ENCODE measurements at regions not wholly inside any gene's neighbourhood (a gene's known extent, or its start where the extent isn't known, plus 50 kb on each side); places are given as distances from the start of the nearest gene placed in this dataset.

- Histone ChIP-seq H3K4me1 (no peaks in the 10 kb centered on the region), H3K36me3 (no peaks in the 10 kb centered on the region), H3K4me3 (no peak overlapping the region), H3K9me3 (no peaks in the 10 kb centered on the region), H3K27me3 (no peaks in the 10 kb centered on the region), H3K27ac (peak overlapping the region in 1 of 4 donors; percentile 16)
- DNase-seq (ENCODE audit: low spot score in 2 of 2) = no peak
- 81 to 85% methylated on average over 3 of the region's 3 CpGs for WGBS, 2 donors
- TF ChIP-seq EP300 (IDR thresholded peaks at IDR 0.05) (no peak), POLR2A (IDR thresholded peaks at IDR 0.05) (no peak), CTCF (IDR thresholded peaks at IDR 0.05) (no peak)
These were observed 109.8 kb downstream of the RAB11FIP2 start for GRCh38 chr10:117936976-117937375.

GRCh38 chr10:117938104-117938503 lies 108.6 kb downstream of the RAB11FIP2 start:
- no peak for DNase-seq (ENCODE audit: low spot score in 2 of 2)
- Histone ChIP-seq H3K27ac (no peak overlapping the region), H3K4me1 (no peaks in the 10 kb centered on the region), H3K27me3 (no peaks in the 10 kb centered on the region), H3K36me3 (no peaks in the 10 kb centered on the region), H3K9me3 (no peaks in the 10 kb centered on the region), H3K4me3 (no peak overlapping the region)
- WGBS, 2 donors = 86 to 90% methylated on average over 4 of the region's 4 CpGs
- TF ChIP-seq POLR2A (IDR thresholded peaks at IDR 0.05) (no peak), EP300 (IDR thresholded peaks at IDR 0.05) (no peak), CTCF (IDR thresholded peaks at IDR 0.05) (no peak)

- Histone ChIP-seq H3K4me3 (no peak overlapping the region), H3K36me3 (no peaks in the 10 kb centered on the region), H3K27me3 (no peaks in the 10 kb centered on the region), H3K27ac (no peak overlapping the region), H3K4me1 (no peaks in the 10 kb centered on the region), H3K9me3 (no peaks in the 10 kb centered on the region)
- 51 to 55% methylated on average over 4 of the region's 4 CpGs for WGBS, 2 donors
- no peak for TF ChIP-seq POLR2A (IDR thresholded peaks at IDR 0.05)
- TF ChIP-seq CTCF (IDR thresholded peaks at IDR 0.05) = no peak
- no peak for DNase-seq (ENCODE audit: low spot score in 2 of 2)
These were observed 104.5 kb downstream of the RAB11FIP2 start for GRCh38 chr10:117942226-117942625.

- H3K9me3 ChIP-seq = no peaks in the 10 kb centered on the region
- no peak for TF ChIP-seq POLR2A (IDR thresholded peaks at IDR 0.05)
- no peak for TF ChIP-seq EP300 (IDR thresholded peaks at IDR 0.05)
- H3K27me3 ChIP-seq = no peaks in the 10 kb centered on the region
- H3K4me1 ChIP-seq = no peaks in the 10 kb centered on the region
- no peak overlapping the region for H3K27ac ChIP-seq
- no peak for DNase-seq (ENCODE audit: low spot score in 2 of 2)
- H3K4me3 ChIP-seq = no peak overlapping the region
- 61 to 64% methylated on average over 2 of the region's 2 CpGs for WGBS, 2 donors
- H3K36me3 ChIP-seq = no peaks in the 10 kb centered on the region
These were observed 101.9 kb downstream of the RAB11FIP2 start for GRCh38 chr10:117944676-117945447.

GRCh38 chr10:117945651-117946050 lies 101.1 kb downstream of the RAB11FIP2 start:
- Histone ChIP-seq H3K4me1 (no peaks in the 10 kb centered on the region), H3K36me3 (no peaks in the 10 kb centered on the region), H3K4me3 (no peak overlapping the region), H3K9me3 (no peaks in the 10 kb centered on the region), H3K27ac (no peak overlapping the region), H3K27me3 (no peaks in the 10 kb centered on the region)
- WGBS, 2 donors = 84 to 85% methylated on average over 5 of the region's 5 CpGs
- no peak for DNase-seq (ENCODE audit: low spot score in 2 of 2)
- TF ChIP-seq EP300 (IDR thresholded peaks at IDR 0.05) (no peak), POLR2A (IDR thresholded peaks at IDR 0.05) (no peak)

GRCh38 chr10:117946525-117947070 lies 100.1 kb downstream of the RAB11FIP2 start:
- no peaks in the 10 kb centered on the region for H3K4me1 ChIP-seq
- WGBS, 2 donors = 71 to 72% methylated on average over 8 of the region's 8 CpGs

More at GRCh38 chr10:117946525-117947070, 100.1 kb downstream of the RAB11FIP2 start:
- TF ChIP-seq POLR2A (IDR thresholded peaks at IDR 0.05) (no peak), EP300 (IDR thresholded peaks at IDR 0.05) (no peak), CTCF (IDR thresholded peaks at IDR 0.05) (no peak)
- no peak for DNase-seq (ENCODE audit: low spot score in 2 of 2)
- H3K27me3 ChIP-seq = no peaks in the 10 kb centered on the region
- no peaks in the 10 kb centered on the region for H3K9me3 ChIP-seq
- no peak overlapping the region for H3K4me3 ChIP-seq
- H3K36me3 ChIP-seq = no peaks in the 10 kb centered on the region
- H3K27ac ChIP-seq = no peak overlapping the region
